Bone marrow (tissue), 2 donors: ENCODE measurements at regions not wholly inside any gene's neighbourhood (a gene's known extent, or its start where the extent isn't known, plus 50 kb on each side); places are given as distances from the start of the nearest gene placed in this dataset.
"Not testable (repeated sequence)": the region's sequence is repeated elsewhere in the genome, so short reads cannot be mapped to it uniquely, and the experiment has no call there.

ENCODE experiments used
- DNase-seq, 2 donors: peaks; one replicate each; lab custom pipeline; 2025; lab: John Stamatoyannopoulos, UW

- no peak for DNase-seq
These were observed 121.1 kb downstream of the ZNF621 start for GRCh38 chr3:40645883-40646282.

GRCh38 chr3:40649346-40649745, 124.6 kb downstream of the ZNF621 start:
- no peak for DNase-seq

GRCh38 chr3:40652072-40652471, 127.3 kb downstream of the ZNF621 start:
- no peak for DNase-seq

- no peak for DNase-seq
These were observed 128.2 kb downstream of the ZNF621 start for GRCh38 chr3:40653001-40653400.

- DNase-seq = no peak
These were observed 129.1 kb downstream of the ZNF621 start for GRCh38 chr3:40653878-40654277.

GRCh38 chr3:40655551-40655950, 130.8 kb downstream of the ZNF621 start:
- DNase-seq = no peak

- no peak for DNase-seq
These were observed 132.9 kb downstream of the ZNF621 start for GRCh38 chr3:40657623-40658022.

- no peak for DNase-seq
These were observed 133.5 kb downstream of the ZNF621 start for GRCh38 chr3:40658305-40658704.

GRCh38 chr3:40660554-40660953, 135.8 kb downstream of the ZNF621 start:
- no peak for DNase-seq

GRCh38 chr3:40661284-40661683, 136.5 kb downstream of the ZNF621 start:
- no peak for DNase-seq

- no peak for DNase-seq
These were observed 138.5 kb downstream of the ZNF621 start for GRCh38 chr3:40663280-40663679.

- no peak for DNase-seq
These were observed 144.4 kb downstream of the ZNF621 start for GRCh38 chr3:40669176-40669575.

GRCh38 chr3:40672861-40673260, 148.1 kb downstream of the ZNF621 start:
- no peak for DNase-seq

GRCh38 chr3:40677321-40677720, 152.6 kb downstream of the ZNF621 start:
- no peak for DNase-seq

- no peak for DNase-seq
These were observed 153.0 kb downstream of the ZNF621 start for GRCh38 chr3:40677749-40678148.

- no peak for DNase-seq
These were observed 154.5 kb downstream of the ZNF621 start for GRCh38 chr3:40679290-40679689.

- DNase-seq = no peak
These were observed 156.2 kb downstream of the ZNF621 start for GRCh38 chr3:40680685-40681657.

GRCh38 chr3:40681658-40682055, 156.9 kb downstream of the ZNF621 start:
- no peak for DNase-seq

GRCh38 chr3:40689837-40690236, 165.1 kb downstream of the ZNF621 start:
- DNase-seq = no peak

- DNase-seq = no peak
These were observed 166.1 kb downstream of the ZNF621 start for GRCh38 chr3:40690749-40691451.

- no peak for DNase-seq
These were observed 166.7 kb downstream of the ZNF621 start for GRCh38 chr3:40691452-40691861.

GRCh38 chr3:40695848-40696247, 171.1 kb downstream of the ZNF621 start:
- DNase-seq = no peak

- DNase-seq = not testable (repeated sequence)
These were observed 173.9 kb downstream of the ZNF621 start for GRCh38 chr3:40698611-40699010.
